ENCODE measurements at regions not wholly inside any gene's neighbourhood (a gene's known extent, or its start where the extent isn't known, plus 50 kb on each side); places are given as distances from the start of the nearest gene placed in this dataset.

DNA sequence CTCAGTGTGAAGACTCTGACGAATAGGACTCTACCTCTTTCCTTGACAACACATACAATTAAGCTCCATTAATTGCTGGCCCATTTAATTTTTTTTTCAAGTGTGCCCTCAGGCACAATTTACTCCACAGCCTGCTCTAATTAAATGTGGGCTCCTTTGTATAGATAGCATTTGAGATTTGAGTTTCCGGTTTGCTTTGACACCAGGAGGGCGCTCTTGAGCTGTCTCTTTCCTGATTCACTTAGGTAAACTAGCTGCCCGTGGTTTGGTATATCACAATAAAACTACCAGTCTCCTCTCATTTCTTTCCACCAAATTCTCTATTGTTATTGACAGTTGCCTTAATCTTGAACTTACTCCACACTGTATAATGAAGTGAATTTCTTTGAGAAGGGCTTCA lies 666.0 kb downstream of the DSC3 start:
- TF ChIP-seq POLR2A (IDR thresholded peaks at IDR 0.05): no peak
- TF ChIP-seq, protein P1, sequence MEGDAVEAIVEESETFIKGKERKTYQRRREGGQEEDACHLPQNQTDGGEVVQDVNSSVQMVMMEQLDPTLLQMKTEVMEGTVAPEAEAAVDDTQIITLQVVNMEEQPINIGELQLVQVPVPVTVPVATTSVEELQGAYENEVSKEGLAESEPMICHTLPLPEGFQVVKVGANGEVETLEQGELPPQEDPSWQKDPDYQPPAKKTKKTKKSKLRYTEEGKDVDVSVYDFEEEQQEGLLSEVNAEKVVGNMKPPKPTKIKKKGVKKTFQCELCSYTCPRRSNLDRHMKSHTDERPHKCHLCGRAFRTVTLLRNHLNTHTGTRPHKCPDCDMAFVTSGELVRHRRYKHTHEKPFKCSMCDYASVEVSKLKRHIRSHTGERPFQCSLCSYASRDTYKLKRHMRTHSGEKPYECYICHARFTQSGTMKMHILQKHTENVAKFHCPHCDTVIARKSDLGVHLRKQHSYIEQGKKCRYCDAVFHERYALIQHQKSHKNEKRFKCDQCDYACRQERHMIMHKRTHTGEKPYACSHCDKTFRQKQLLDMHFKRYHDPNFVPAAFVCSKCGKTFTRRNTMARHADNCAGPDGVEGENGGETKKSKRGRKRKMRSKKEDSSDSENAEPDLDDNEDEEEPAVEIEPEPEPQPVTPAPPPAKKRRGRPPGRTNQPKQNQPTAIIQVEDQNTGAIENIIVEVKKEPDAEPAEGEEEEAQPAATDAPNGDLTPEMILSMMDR (IDR thresholded peaks at IDR 0.05): no peak

Data from uterus (tissue), 2 donors.